Stimulated activated CD4-positive, alpha-beta T cell treated with anti-CD3 and anti-CD28 coated beads, TNF-alpha, amount 100 ng/mL, for 4 hours (primary cell): ENCODE measurements at regions not wholly inside any gene's neighbourhood (a gene's known extent, or its start where the extent isn't known, plus 50 kb on each side); places are given as distances from the start of the nearest gene placed in this dataset.

Experiments
- DNase-seq, 3 experiments: peaks; one replicate each; pipeline ENCODE4 v3.0.0-alpha.2; 2020; ENCODE audit warnings: low read depth in 3 of 3

- DNase-seq = no peak
Measured at GRCh38 chr21:15526798-15527197, 203.0 kb upstream of the USP25 start.

DNA sequence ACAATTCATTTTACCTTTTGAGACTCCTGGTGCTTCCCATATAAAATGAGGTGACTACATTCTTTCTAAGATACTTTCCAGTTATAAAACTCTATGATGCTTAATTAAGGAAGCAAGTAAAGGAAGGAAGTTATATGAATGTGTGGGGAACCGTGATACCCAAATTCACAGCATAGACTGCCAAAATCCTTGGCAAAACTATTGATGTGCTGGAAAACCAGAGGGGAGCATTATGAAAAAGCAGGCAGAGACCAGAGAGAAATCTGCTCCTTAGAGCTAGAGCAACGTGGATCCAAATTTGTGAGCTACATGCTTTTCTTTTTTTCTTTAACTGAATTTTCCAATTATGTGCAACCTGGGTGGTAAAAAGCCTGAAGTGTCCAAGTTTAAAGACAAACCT is 201.4 kb upstream of the USP25 start:
- no peak for DNase-seq

DNA sequence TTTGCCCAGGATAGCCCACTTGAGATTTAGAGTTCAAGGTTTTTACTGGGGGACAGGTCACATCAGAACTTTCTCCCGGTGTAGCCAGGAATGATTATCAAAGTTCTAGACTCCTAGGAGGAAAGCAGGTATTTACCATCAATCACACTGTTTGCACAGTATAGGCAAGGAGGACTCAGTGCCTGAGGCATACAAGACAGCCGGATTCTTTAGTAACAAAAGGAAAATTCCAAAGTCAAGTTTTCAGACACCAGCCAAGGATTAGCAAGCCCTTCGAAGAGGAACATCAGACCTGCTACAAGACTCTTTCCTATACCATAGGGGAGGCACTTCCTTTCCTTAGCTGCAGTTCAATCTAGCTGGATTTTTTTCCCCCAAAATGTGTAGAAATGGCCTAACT is 197.8 kb upstream of the USP25 start:
- DNase-seq = no peak

DNA sequence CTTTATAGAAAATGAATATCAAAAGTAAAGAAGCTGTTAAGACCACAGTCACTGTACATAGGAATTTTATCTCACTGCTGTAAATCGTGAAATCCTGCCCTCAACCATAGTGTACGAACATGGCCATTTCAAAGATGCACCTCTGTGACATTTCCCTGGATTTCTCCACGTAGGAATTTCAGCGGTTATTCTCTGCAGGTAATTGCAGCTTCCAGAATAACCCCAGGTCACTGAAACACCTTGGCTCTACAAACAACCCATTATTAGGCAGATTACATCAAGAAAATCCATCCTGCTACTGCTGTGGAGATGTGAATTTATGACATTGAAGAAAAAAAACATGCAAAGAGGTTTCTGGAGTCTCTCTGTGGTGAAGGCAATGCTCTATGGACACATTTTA is 196.2 kb upstream of the USP25 start:
- DNase-seq = no peak

DNA sequence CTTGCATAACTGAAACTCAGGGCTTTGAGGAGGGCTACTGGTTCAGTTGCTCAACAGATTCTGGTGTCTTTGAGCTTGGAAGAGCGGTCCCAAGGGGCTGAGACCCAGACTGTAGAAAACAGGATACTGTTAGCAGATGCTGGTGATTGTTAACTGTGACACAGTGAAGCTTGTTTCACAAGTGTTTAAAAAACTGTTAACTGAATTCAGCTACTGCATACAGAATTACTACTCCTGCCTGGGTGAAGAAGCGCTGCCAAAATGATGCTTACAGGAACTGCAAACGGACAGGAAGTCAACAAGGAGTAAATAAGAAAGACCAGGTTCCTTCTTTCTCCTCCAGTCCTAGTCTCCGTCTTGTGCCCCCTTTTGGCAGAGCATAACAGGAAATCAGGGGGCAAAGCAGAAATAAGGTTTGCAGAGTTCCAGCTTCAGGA is 195.3 kb upstream of the USP25 start:
- DNase-seq = no peak

DNA sequence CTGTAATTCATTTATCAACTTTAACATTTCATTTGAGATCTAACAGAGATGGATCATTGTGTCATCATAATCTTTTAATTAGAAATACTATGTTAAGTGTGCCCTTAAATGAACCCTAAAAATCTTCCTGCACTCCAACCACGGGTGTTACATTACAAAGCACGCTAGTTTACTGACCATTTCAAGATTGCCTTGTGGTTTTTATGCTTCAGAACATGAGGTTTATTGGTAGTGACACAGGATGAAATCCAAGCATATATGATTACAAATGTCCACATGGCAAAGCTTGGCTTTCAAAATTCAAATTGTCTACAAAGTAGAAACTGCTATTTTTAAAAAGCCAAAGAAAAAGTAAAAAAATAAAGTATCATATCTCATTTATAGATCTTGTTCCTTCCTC is 190.4 kb upstream of the USP25 start:
- DNase-seq = no peak

DNA sequence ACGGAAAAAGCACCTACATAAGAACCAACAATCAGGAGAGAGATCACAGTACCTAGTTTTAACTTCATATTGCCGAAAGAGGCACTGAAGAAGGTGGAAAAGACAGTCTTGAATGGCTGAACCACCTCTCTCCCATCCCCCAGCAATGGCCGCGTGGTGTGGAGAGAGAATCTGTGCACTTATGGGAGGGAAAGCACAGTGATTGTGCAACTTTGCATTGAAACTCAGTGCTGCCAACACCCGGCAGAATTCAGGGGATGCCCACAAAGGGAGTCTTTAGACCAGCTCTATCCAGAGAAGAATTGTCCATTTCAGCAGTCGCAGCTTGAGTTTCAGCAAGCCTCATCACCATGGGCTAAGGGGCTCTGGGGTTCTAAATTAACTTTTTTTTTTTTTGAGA is 186.3 kb upstream of the USP25 start:
- no peak for DNase-seq

- no peak for DNase-seq
Measured at GRCh38 chr21:15549671-15550070, 180.1 kb upstream of the USP25 start.

- no peak for DNase-seq
Measured at GRCh38 chr21:15552914-15553494, 176.8 kb upstream of the USP25 start.

- no peak for DNase-seq
Measured at GRCh38 chr21:15557925-15558324, 171.9 kb upstream of the USP25 start.

DNA sequence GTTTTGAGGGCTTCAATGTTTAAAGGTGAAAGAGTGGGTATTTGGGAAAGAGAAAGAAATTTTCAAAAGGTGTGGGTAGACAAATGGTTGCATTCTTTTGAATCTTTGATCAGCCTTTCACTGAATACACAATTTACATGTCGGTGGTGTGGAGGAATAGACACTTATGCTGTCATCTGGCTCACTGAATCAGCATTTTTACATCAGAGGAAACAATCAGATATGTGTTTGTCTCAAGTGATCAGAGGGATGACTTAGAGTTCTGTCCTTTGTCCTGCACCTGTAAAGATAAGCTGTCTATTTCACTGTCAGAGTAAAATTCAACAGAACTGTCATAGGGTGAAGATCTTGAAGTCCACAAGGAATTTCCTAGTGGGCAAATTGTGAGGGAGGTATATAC is 170.9 kb upstream of the USP25 start:
- DNase-seq = no peak

DNA sequence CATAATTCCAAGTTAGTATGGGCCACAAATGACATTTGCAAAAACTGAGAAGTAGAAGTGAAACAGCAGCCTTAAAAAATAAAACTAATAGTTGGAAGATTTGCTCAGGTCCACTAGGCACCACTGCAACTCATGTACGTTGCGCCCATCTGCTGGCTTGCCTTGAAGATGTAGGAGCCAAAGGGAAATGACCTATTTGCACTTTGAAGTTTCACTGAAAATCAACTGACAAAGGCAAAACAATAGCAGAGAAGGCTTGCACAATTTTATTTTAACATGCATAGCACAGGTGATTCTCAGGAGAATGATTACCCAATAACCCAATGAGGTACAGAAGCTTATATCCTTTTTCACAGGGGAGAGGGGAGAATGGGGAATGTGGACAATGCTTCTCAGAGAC is 170.1 kb upstream of the USP25 start:
- DNase-seq = no peak

GRCh38 chr21:15560383-15561056 is 169.3 kb upstream of the USP25 start:
- no peak for DNase-seq

GRCh38 chr21:15562748-15563147 is 167.0 kb upstream of the USP25 start:
- DNase-seq = no peak

- no peak for DNase-seq
Measured at GRCh38 chr21:15564907-15565306, 164.9 kb upstream of the USP25 start.

DNA sequence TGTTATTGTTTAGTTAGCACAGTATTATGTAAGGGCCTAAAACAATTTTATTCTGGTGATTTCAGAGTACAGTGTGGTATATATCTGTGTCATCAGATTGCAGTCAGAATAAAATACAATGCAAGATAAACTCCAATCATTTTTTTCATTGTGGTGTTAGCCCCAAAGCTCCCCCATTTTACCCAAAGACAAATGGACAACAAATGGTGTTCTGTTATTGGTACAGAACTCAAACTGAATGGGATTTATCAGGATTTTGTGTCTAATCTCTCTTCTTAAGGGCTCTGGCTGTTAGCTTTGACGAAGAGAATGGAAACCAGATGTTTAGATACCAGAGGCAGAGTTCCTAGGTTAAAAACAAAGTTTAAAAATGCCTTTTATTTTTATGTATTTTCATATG is 163.1 kb upstream of the USP25 start:
- DNase-seq = no peak

- DNase-seq = no peak
Measured at GRCh38 chr21:15567191-15567590, 162.6 kb upstream of the USP25 start.

DNA sequence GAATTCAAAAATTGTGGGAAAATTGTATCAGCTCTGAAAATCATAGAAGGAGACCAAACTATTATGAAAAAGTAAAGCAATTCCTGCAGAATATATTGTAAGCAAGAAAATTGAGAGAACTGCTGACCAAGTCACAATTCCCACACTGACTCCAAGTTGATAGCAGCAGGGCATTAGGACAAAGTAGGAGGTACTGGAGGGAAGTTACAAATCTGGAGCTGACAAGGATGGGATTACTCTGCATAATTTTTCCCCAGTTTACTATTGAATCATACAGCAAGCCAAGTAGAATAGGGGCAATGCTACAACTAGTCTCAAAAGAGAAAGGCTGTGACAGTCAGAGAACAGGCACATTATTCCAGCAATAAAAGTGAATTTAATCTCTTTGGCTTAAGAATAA is 161.3 kb upstream of the USP25 start:
- DNase-seq = no peak

- no peak for DNase-seq
Measured at GRCh38 chr21:15586752-15587427, 142.9 kb upstream of the USP25 start.

- DNase-seq = no peak
Measured at GRCh38 chr21:15592271-15592860, 137.4 kb upstream of the USP25 start.

DNA sequence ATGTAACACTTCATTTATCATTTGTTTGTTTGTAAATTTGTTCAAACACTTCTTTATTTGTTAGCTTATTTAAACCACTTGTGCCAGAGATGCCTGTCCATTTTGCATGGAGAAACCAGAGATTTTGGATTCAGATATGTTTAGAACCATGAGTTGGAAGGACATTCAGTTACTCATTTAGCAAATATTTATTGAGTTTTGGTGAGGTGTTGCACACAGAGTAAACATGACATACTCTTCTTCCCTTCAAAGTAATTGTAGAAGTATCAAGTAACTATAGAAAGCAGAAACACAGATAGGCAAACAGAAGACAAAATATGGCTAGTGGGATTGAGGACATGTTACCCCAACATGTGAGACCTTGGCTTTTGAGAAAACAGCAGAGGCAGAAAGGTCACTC is 136.8 kb upstream of the USP25 start:
- no peak for DNase-seq

DNA sequence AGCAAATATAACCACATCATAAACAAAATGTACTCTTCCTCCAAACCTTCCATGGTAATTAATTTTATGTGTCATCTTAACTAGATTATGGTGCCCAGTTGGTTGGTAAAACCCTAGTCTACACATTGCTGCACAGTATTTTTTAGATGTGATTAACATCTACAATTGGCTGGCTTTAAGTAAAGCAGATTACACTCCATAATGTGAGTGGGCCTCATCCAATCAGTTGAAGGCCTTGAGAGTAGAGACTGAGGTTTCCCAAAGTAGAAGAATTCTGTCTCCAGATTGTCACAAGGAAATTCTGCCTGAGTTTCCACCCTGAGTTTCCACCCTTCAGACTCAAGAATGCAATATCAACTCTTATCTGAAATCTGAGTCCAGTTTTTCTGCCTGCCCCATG is 128.4 kb upstream of the USP25 start:
- DNase-seq = no peak

GRCh38 chr21:15604413-15604812 is 125.4 kb upstream of the USP25 start:
- no peak for DNase-seq
